HG03196 (cell line): ENCODE measurements at regions not wholly inside any gene's neighbourhood (a gene's known extent, or its start where the extent isn't known, plus 50 kb on each side); places are given as distances from the start of the nearest gene placed in this dataset.

ENCODE experiments used
- ATAC-seq: cut with Tn5 transposase; IDR thresholded peaks from one replicate; pipeline ENCODE4 v1.9.1; 2021; ENCODE audit not compliant: unreplicated experiment

GRCh38 chr13:107078229-107078765, 510.4 kb upstream of the ARGLU1 start:
- no peak for ATAC-seq

- no peak for ATAC-seq
Observed at GRCh38 chr13:107076801-107077200, 508.9 kb upstream of the ARGLU1 start.

- ATAC-seq, result no peak
Observed at GRCh38 chr13:107075576-107075975, 507.6 kb upstream of the ARGLU1 start.

GRCh38 chr13:107070792-107071191, 502.9 kb upstream of the ARGLU1 start:
- no peak for ATAC-seq

- ATAC-seq, result no peak
Observed at GRCh38 chr13:107069108-107069776, 501.3 kb upstream of the ARGLU1 start.

GRCh38 chr13:107067381-107067780, 499.4 kb upstream of the ARGLU1 start:
- ATAC-seq, result no peak

- ATAC-seq, result no peak
Observed at GRCh38 chr13:107066355-107066754, 498.4 kb upstream of the ARGLU1 start.

- no peak for ATAC-seq
Observed at GRCh38 chr13:107065036-107065435, 497.1 kb upstream of the ARGLU1 start.

- ATAC-seq, result no peak
Observed at GRCh38 chr13:107057028-107057631, 489.2 kb upstream of the ARGLU1 start.

- no peak for ATAC-seq
Observed at GRCh38 chr13:107043021-107043956, 475.4 kb upstream of the ARGLU1 start.

GRCh38 chr13:107035778-107036177, 467.8 kb upstream of the ARGLU1 start:
- no peak for ATAC-seq

GRCh38 chr13:107035186-107035585, 467.2 kb upstream of the ARGLU1 start:
- ATAC-seq, result no peak

GRCh38 chr13:107034236-107034872, 466.4 kb upstream of the ARGLU1 start:
- no peak for ATAC-seq

- ATAC-seq, result no peak
Observed at GRCh38 chr13:107031716-107032115, 463.8 kb upstream of the ARGLU1 start.

GRCh38 chr13:107028751-107029150, 460.8 kb upstream of the ARGLU1 start:
- ATAC-seq, result no peak

- no peak for ATAC-seq
Observed at GRCh38 chr13:107025991-107026390, 458.1 kb upstream of the ARGLU1 start.

- no peak for ATAC-seq
Observed at GRCh38 chr13:107023335-107023734, 455.4 kb upstream of the ARGLU1 start.

- no peak for ATAC-seq
Observed at GRCh38 chr13:107020393-107020792, 452.5 kb upstream of the ARGLU1 start.

- ATAC-seq, result no peak
Observed at GRCh38 chr13:107018285-107018684, 450.3 kb upstream of the ARGLU1 start.

GRCh38 chr13:107006661-107007060, 438.7 kb upstream of the ARGLU1 start:
- ATAC-seq, result no peak

GRCh38 chr13:107005577-107005976, 437.6 kb upstream of the ARGLU1 start:
- no peak for ATAC-seq
